Endothelial cell of umbilical vein (primary cell): ENCODE measurements at regions not wholly inside any gene's neighbourhood (a gene's known extent, or its start where the extent isn't known, plus 50 kb on each side); places are given as distances from the start of the nearest gene placed in this dataset.

Source experiments
- BruUV-seq: library from RNA; stranded (reverse); fragments of 400-500 nt; replicated peaks from 2 replicates; lab custom pipeline; 2021; lab: Mats Ljungman, UMichigan
- CTCF ChIA-PET: fragments of 300-600, 350-600 bp; sonication (Branson Sonifier 250); formaldehyde crosslinking; loops from one replicate; lab custom pipeline; 2021; ENCODE audit warnings: antibody characterized with exemption, inconsistent platforms; lab: Charles Lee
- POLR2A ChIA-PET: fragments of 300-600, 350-600 bp; sonication (Branson Sonifier 250); formaldehyde crosslinking; loops from one replicate; lab custom pipeline; 2021; ENCODE audit warnings: antibody characterized with exemption, inconsistent platforms; lab: Charles Lee
- DNase-seq: peaks from one replicate; pipeline ENCODE4 v3.0.0-alpha.2; 2011; ENCODE audit warnings: low read depth, low spot score
- FAIRE-seq: peaks from 2 replicates; lab custom pipeline; 2011; peaks lifted over from hg19 to GRCh38; lab: Jason Lieb, UNC
- H2AFZ ChIP-seq: 2 replicates; pipeline ENCODE4 v1.6.0; 2012; ENCODE audit warnings: low read depth, low read length, control low read depth, inconsistent platforms
- H3K27ac ChIP-seq: 2 replicates; pipeline ENCODE4 v1.5.1; 2011; ENCODE audit warnings: low read depth, mild to moderate bottlenecking, control low read depth, low read length, moderate library complexity; ENCODE audit not compliant: insufficient read depth
- H3K27me3 ChIP-seq, 2 experiments: 2 replicates each; pipeline versions ENCODE4 v1.6.0 to v1.6.1; 2011; ENCODE audit warnings: low read length in 2 of 2, mixed read lengths in 1 of 2; ENCODE audit not compliant: control insufficient read depth in 2 of 2, insufficient read depth in 2 of 2
- H3K36me3 ChIP-seq, 2 experiments: 2 replicates in 1 of 2; 3 replicates in 1 of 2; pipeline ENCODE4 v1.5.1; 2011; ENCODE audit warnings: low read length in 2 of 2, mild to moderate bottlenecking in 1 of 2, moderate library complexity in 1 of 2; ENCODE audit not compliant: control insufficient read depth in 2 of 2, insufficient read depth in 2 of 2; ENCODE audit errors: extremely low read depth in 1 of 2
- H3K4me1 ChIP-seq: 3 replicates; pipeline ENCODE4 v1.5.1; 2011; ENCODE audit warnings: mild to moderate bottlenecking, low read length; ENCODE audit not compliant: control insufficient read depth, insufficient read depth; ENCODE audit errors: extremely low read depth
- H3K4me2 ChIP-seq: 2 replicates; pipeline ENCODE4 v1.6.1; 2011; ENCODE audit warnings: low read length, control low read depth, mixed read lengths; ENCODE audit not compliant: insufficient read depth
- H3K4me3 ChIP-seq, 3 experiments: fragments of 200-600 bp in 1 of 3; sonication (generic), shearing (Covaris generic) in 1 of 3; replicated peaks in 1 of 3; 2 replicates each; pipeline ENCODE4 v1.5.1; 2011 to 2016; ENCODE audit warnings: control low read depth in 3 of 3, low read length in 3 of 3, mild to moderate bottlenecking in 2 of 3, inconsistent platforms in 1 of 3, low read depth in 1 of 3, moderate library complexity in 1 of 3; ENCODE audit not compliant: insufficient read depth in 1 of 3
- H3K79me2 ChIP-seq: 2 replicates; pipeline ENCODE4 v1.6.0; 2012; ENCODE audit warnings: low read length, inconsistent platforms; ENCODE audit not compliant: control insufficient read depth, insufficient read depth
- H3K9ac ChIP-seq: replicated peaks from 2 replicates; pipeline ENCODE3; 2011; ENCODE audit warnings: low read length, control low read depth; ENCODE audit not compliant: insufficient read depth; ENCODE audit errors: extremely low read depth
- H3K9me1 ChIP-seq: replicated peaks from 3 replicates; pipeline ENCODE4 v1.6.0; 2011; ENCODE audit warnings: mild to moderate bottlenecking, low read length; ENCODE audit not compliant: control insufficient read depth, insufficient read depth; ENCODE audit errors: extremely low read depth
- H3K9me3 ChIP-seq: replicated peaks from 2 replicates; pipeline ENCODE4 v1.5.1; 2012; ENCODE audit warnings: low read length, inconsistent platforms; ENCODE audit not compliant: control insufficient read depth, insufficient read depth
- H4K20me1 ChIP-seq: replicated peaks from 2 replicates; pipeline ENCODE3; 2011; ENCODE audit warnings: mild to moderate bottlenecking, low read length; ENCODE audit not compliant: control insufficient read depth, insufficient read depth; ENCODE audit errors: extremely low read depth
- EZH2 ChIP-seq: IDR thresholded peaks from 2 replicates; pipeline ENCODE4 v1.6.1; 2012; ENCODE audit warnings: borderline replicate concordance, low read depth, mild to moderate bottlenecking, moderate library complexity, low read length, inconsistent platforms; ENCODE audit not compliant: severe bottlenecking
- FOS ChIP-seq: IDR thresholded peaks from 2 replicates; pipeline ENCODE4 v1.6.1; 2011; ENCODE audit warnings: mild to moderate bottlenecking, low read length, moderate library complexity, borderline replicate concordance; ENCODE audit not compliant: insufficient read depth
- GATA2 ChIP-seq: IDR thresholded peaks from 2 replicates; pipeline ENCODE4 v1.7.0; 2011; ENCODE audit warnings: low read depth, mild to moderate bottlenecking, moderate library complexity, mixed read lengths, low read length; ENCODE audit not compliant: insufficient read length, insufficient read depth
- JUN ChIP-seq: IDR thresholded peaks from 2 replicates; pipeline ENCODE4 v1.6.1; 2011; ENCODE audit warnings: borderline replicate concordance, low read depth; ENCODE audit not compliant: insufficient read length, insufficient read depth
- MAX ChIP-seq: IDR thresholded peaks from 2 replicates; pipeline ENCODE4 v1.6.1; 2011; ENCODE audit not compliant: insufficient read depth, insufficient read length
- MYC ChIP-seq: IDR thresholded peaks from one replicate; pipeline ENCODE4 v1.6.1; 2011; ENCODE audit warnings: mild to moderate bottlenecking, low read depth, low read length
- POLR2A ChIP-seq: IDR thresholded peaks from 2 replicates; pipeline ENCODE4 v1.6.1; 2012; ENCODE audit warnings: low read depth, mild to moderate bottlenecking, control low read depth, low read length
- POLR2AphosphoS5 ChIP-seq: IDR thresholded peaks from 2 replicates; pipeline ENCODE4 v1.6.1; 2012; ENCODE audit warnings: low read depth, mild to moderate bottlenecking, control low read depth, low read length, moderate library complexity; ENCODE audit not compliant: insufficient read depth
- dilution Hi-C: fragments of 300-500 bp; cut with MboI; formaldehyde crosslinking; loops from one replicate; pipeline ENCODE4 v1.15.0; 2019; ENCODE audit warnings: low sequenced_read_pairs; ENCODE audit not compliant: extremely low pct_ligation_motif_present
- intact Hi-C: fragments of 100-400 bp; cut with micrococcal nuclease; formaldehyde crosslinking; loops from one replicate; pipeline ENCODE4 v1.10.0; 2022
- TF ChIP-seq, protein P1 (sequence below), 2 donors: IDR thresholded peaks; 1 replicate in 1 of 2; 2 replicates in 1 of 2; pipeline ENCODE4 v1.5.1; 2011; ENCODE audit warnings: low read length in 2 of 2, mild to moderate bottlenecking in 2 of 2, moderate library complexity in 2 of 2, control low read depth in 1 of 2, inconsistent platforms in 1 of 2, low read depth in 1 of 2; ENCODE audit not compliant: insufficient read depth in 1 of 2; ENCODE audit errors: extremely low read depth in 1 of 2

- TF ChIP-seq POLR2AphosphoS5, result no peak
- TF ChIP-seq FOS, result no peak
- TF ChIP-seq MAX, result no peak
- TF ChIP-seq GATA2, result no peak
- TF ChIP-seq EZH2, result no peak
- BruUV-seq, result no TSS peak
- H3K4me3 ChIP-seq, result no peak overlapping the region
- H3K9ac ChIP-seq, result no peak overlapping the region
- H3K36me3 ChIP-seq, result no peaks in the 10 kb centered on the region
- ChIA-PET CTCF (no interaction called here), POLR2A (no interaction called here)
- no peaks in the 10 kb centered on the region for H3K4me1 ChIP-seq
- H3K27me3 ChIP-seq, result peaks cover 2 to 10% of the 10 kb centered on the region in 2 experiments
- H3K9me3 ChIP-seq, result no peaks in the 10 kb centered on the region
- no peaks in the 10 kb centered on the region for H4K20me1 ChIP-seq
- dilution Hi-C loops, result no loop called here
- no peak overlapping the region for H2AFZ ChIP-seq
- H3K4me2 ChIP-seq, result no peak overlapping the region
- DNase-seq (no peak), FAIRE-seq (no peak)
- H3K79me2 ChIP-seq, result no peaks in the 10 kb centered on the region
- H3K9me1 ChIP-seq, result no peaks in the 10 kb centered on the region
- intact Hi-C loops, result no loop called here
- no peak overlapping the region for H3K27ac ChIP-seq
Measured at GRCh38 chr10:78830976-78831375, 237.8 kb upstream of the ZMIZ1 start.

DNA sequence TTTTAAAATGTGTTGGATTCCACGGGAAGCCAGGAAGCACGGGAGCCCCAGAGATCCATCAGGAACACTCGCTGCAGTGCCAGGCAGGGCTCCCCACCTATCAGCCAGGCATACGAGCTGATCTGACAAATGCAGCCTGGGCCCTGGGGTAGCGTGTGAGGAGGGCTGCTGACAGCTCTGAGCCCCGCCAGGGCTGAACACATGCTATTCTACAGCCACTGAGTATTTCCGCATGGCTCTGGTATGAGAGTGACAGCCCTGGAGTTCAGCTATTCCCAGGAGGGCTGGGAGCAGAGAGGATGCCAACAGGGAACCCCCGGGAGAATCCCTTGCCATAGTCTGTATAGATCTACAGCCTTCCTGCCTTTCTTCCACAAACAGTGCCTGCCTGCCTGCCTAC lies 237.3 kb upstream of the ZMIZ1 start:
- no peaks in the 10 kb centered on the region for H3K9me1 ChIP-seq
- no peak for DNase-seq
- no peaks in the 10 kb centered on the region for H3K79me2 ChIP-seq
- ChIA-PET CTCF (no interaction called here), POLR2A (no interaction called here)
- no peaks in the 10 kb centered on the region for H3K9me3 ChIP-seq
- no peak for FAIRE-seq
- TF ChIP-seq GATA2 (no peak), MYC (no peak), POLR2A (no peak), JUN (no peak), POLR2AphosphoS5 (no peak), EZH2 (no peak), FOS (no peak), MAX (no peak)
- TF ChIP-seq, protein P1, sequence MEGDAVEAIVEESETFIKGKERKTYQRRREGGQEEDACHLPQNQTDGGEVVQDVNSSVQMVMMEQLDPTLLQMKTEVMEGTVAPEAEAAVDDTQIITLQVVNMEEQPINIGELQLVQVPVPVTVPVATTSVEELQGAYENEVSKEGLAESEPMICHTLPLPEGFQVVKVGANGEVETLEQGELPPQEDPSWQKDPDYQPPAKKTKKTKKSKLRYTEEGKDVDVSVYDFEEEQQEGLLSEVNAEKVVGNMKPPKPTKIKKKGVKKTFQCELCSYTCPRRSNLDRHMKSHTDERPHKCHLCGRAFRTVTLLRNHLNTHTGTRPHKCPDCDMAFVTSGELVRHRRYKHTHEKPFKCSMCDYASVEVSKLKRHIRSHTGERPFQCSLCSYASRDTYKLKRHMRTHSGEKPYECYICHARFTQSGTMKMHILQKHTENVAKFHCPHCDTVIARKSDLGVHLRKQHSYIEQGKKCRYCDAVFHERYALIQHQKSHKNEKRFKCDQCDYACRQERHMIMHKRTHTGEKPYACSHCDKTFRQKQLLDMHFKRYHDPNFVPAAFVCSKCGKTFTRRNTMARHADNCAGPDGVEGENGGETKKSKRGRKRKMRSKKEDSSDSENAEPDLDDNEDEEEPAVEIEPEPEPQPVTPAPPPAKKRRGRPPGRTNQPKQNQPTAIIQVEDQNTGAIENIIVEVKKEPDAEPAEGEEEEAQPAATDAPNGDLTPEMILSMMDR (IDR thresholded peaks at IDR 0.05; ENCODE audit: extremely low read depth in 1 of 2, insufficient read depth in 1 of 2, low read depth in 1 of 2, low read length in 2 of 2), result no peak
- H3K4me3 ChIP-seq, result no peak overlapping the region
- H2AFZ ChIP-seq, result no peak overlapping the region
- no peaks in the 10 kb centered on the region for H3K36me3 ChIP-seq
- no peak overlapping the region for H3K4me2 ChIP-seq
- no peaks in the 10 kb centered on the region for H4K20me1 ChIP-seq
- peaks cover 2 to 10% of the 10 kb centered on the region in 2 experiments for H3K27me3 ChIP-seq
- no peaks in the 10 kb centered on the region for H3K4me1 ChIP-seq
- H3K9ac ChIP-seq, result no peak overlapping the region
- intact Hi-C loops (no loop called here), dilution Hi-C loops (no loop called here)
- no peak overlapping the region for H3K27ac ChIP-seq
- no TSS peak for BruUV-seq
